Caco-2 (cell line): ENCODE measurements at regions not wholly inside any gene's neighbourhood (a gene's known extent, or its start where the extent isn't known, plus 50 kb on each side); places are given as distances from the start of the nearest gene placed in this dataset.

Experiments
- BruUV-seq: library from RNA; stranded (reverse); fragments of 400-500 nt; replicated peaks from 2 replicates; lab custom pipeline; 2021; lab: Mats Ljungman, UMichigan
- CTCF ChIA-PET: fragments of 300-600 bp; sonication (Branson Sonifier 250); formaldehyde crosslinking; loops from one replicate; lab custom pipeline; 2022; ENCODE audit warnings: antibody characterized with exemption; lab: Charles Lee
- POLR2A ChIA-PET: fragments of 300-600 bp; sonication (Branson Sonifier 250); formaldehyde crosslinking; loops from one replicate; lab custom pipeline; 2022; ENCODE audit warnings: antibody characterized with exemption; lab: Charles Lee
- DNase-seq, 2 experiments: peaks; one replicate each; pipeline versions ENCODE4 v3.0.0 to v3.0.0-alpha.2; 2020 to 2022
- H3K27me3 ChIP-seq: replicated peaks from 2 replicates; pipeline ENCODE4 v1.6.0; 2011; ENCODE audit warnings: low read length; ENCODE audit not compliant: control insufficient read depth, insufficient read depth
- H3K36me3 ChIP-seq: 2 replicates; pipeline ENCODE4 v1.5.1; 2011; ENCODE audit warnings: low read length; ENCODE audit not compliant: control insufficient read depth, insufficient read depth
- H3K4me1 ChIP-seq: fragments of 250-450 bp; sonication (Bioruptor Pico); 2 replicates; pipeline ENCODE4 v1.5.1; 2020; ENCODE audit warnings: mild to moderate bottlenecking
- H3K4me3 ChIP-seq: 2 replicates; pipeline ENCODE4 v1.5.1; 2011; ENCODE audit warnings: low read depth, mild to moderate bottlenecking, control low read depth, low read length
- H3K9me3 ChIP-seq: fragments of 250-450 bp; sonication (Bioruptor Pico); 2 replicates; pipeline ENCODE4 v1.5.1; 2020; ENCODE audit warnings: mild to moderate bottlenecking, moderate library complexity
- H3K27ac Mint-ChIP-seq: one replicate; pipeline ENCODE4 v1.8.0; 2022; ENCODE audit warnings: mixed read lengths; ENCODE audit not compliant: unreplicated experiment
- H3K27me3 Mint-ChIP-seq: one replicate; pipeline ENCODE4 v1.8.0; 2022; ENCODE audit warnings: mixed read lengths; ENCODE audit not compliant: insufficient read depth, unreplicated experiment
- H3K36me3 Mint-ChIP-seq: one replicate; pipeline ENCODE4 v1.8.0; 2022; ENCODE audit warnings: mild to moderate bottlenecking, mixed read lengths; ENCODE audit not compliant: insufficient read depth, unreplicated experiment
- H3K4me1 Mint-ChIP-seq: one replicate; pipeline ENCODE4 v1.8.0; 2022; ENCODE audit warnings: low read depth, mixed read lengths; ENCODE audit not compliant: unreplicated experiment
- H3K4me3 Mint-ChIP-seq: one replicate; pipeline ENCODE4 v1.8.0; 2022; ENCODE audit warnings: mild to moderate bottlenecking, moderate library complexity, mixed read lengths; ENCODE audit not compliant: unreplicated experiment
- H3K9me3 Mint-ChIP-seq: one replicate; pipeline ENCODE4 v1.8.0; 2022; ENCODE audit warnings: mixed read lengths; ENCODE audit not compliant: unreplicated experiment
- CTCF ChIP-seq, 2 experiments: fragments of 200-600 bp in 1 of 2; IDR thresholded peaks; 1 replicate in 1 of 2; 2 replicates in 1 of 2; pipeline versions ENCODE4 v1.5.1 to v1.8.0; 2011 to 2022; ENCODE audit warnings: antibody characterized with exemption in 1 of 2, control low read depth in 1 of 2, inconsistent platforms in 1 of 2, low read depth in 1 of 2, low read length in 1 of 2, mild to moderate bottlenecking in 1 of 2, moderate library complexity in 1 of 2; ENCODE audit not compliant: insufficient read depth in 1 of 2, severe bottlenecking in 1 of 2, unreplicated experiment in 1 of 2
- intact Hi-C: fragments of 100-400 bp; cut with micrococcal nuclease; formaldehyde crosslinking; loops from one replicate; pipeline ENCODE4 v1.10.0; 2022; ENCODE audit not compliant: unreplicated experiment

- H3K4me1 ChIP-seq, result no peaks in the 10 kb centered on the region
- H3K27me3 ChIP-seq, result no peaks in the 10 kb centered on the region
- Mint-ChIP-seq H3K4me1 (no peaks in the 10 kb centered on the region), H3K27ac (no peak overlapping the region), H3K9me3 (no peaks in the 10 kb centered on the region), H3K36me3 (no peaks in the 10 kb centered on the region), H3K27me3 (peaks cover 16% of the 10 kb centered on the region), H3K4me3 (no peak overlapping the region)
- no TSS peak for BruUV-seq
- no peak overlapping the region for H3K4me3 ChIP-seq
- POLR2A ChIA-PET, result no interaction called here
- DNase-seq, result no peak
- no peak for TF ChIP-seq CTCF (IDR thresholded peaks at IDR 0.05; ENCODE audit: insufficient read depth in 1 of 2, low read depth in 1 of 2, low read length in 1 of 2, severe bottlenecking in 1 of 2, unreplicated experiment in 1 of 2)
- intact Hi-C loops, result no loop called here
- H3K36me3 ChIP-seq, result no peaks in the 10 kb centered on the region
- CTCF ChIA-PET, result no interaction called here
- H3K9me3 ChIP-seq, result no peaks in the 10 kb centered on the region
Measured at GRCh38 chr1:229040630-229041358, 230.1 kb upstream of the RAB4A start.

- no peaks in the 10 kb centered on the region for H3K4me1 Mint-ChIP-seq
- no peaks in the 10 kb centered on the region for H3K36me3 Mint-ChIP-seq
- ChIA-PET CTCF (no interaction called here), POLR2A (no interaction called here)
- Histone ChIP-seq H3K4me3 (no peak overlapping the region), H3K27me3 (no peaks in the 10 kb centered on the region), H3K36me3 (no peaks in the 10 kb centered on the region), H3K9me3 (no peaks in the 10 kb centered on the region), H3K4me1 (no peaks in the 10 kb centered on the region)
- BruUV-seq, result no TSS peak
- no peak for TF ChIP-seq CTCF (IDR thresholded peaks at IDR 0.05; ENCODE audit: insufficient read depth in 1 of 2, low read depth in 1 of 2, low read length in 1 of 2, severe bottlenecking in 1 of 2, unreplicated experiment in 1 of 2)
- no peak for DNase-seq
- H3K27me3 Mint-ChIP-seq, result peaks cover 16% of the 10 kb centered on the region
- intact Hi-C loops, result no loop called here
- H3K4me3 Mint-ChIP-seq, result no peak overlapping the region
- no peaks in the 10 kb centered on the region for H3K9me3 Mint-ChIP-seq
- H3K27ac Mint-ChIP-seq, result no peak overlapping the region
Measured at GRCh38 chr1:229041946-229042345, 229.0 kb upstream of the RAB4A start.

GRCh38 chr1:229042482-229042881 is 228.4 kb upstream of the RAB4A start:
- no peak overlapping the region for H3K27ac Mint-ChIP-seq
- Histone ChIP-seq H3K4me1 (no peaks in the 10 kb centered on the region), H3K4me3 (no peak overlapping the region), H3K36me3 (no peaks in the 10 kb centered on the region), H3K9me3 (no peaks in the 10 kb centered on the region), H3K27me3 (no peaks in the 10 kb centered on the region)
- ChIA-PET CTCF (interaction anchor here (0.6 kb wide), 1 partner anchor 74 kb away, joined by 6 read pairs; no protein-coding TSS in a partner anchor), POLR2A (no interaction called here)
- no peak for DNase-seq
- no peaks in the 10 kb centered on the region for H3K36me3 Mint-ChIP-seq
- H3K9me3 Mint-ChIP-seq, result no peaks in the 10 kb centered on the region
- no peaks in the 10 kb centered on the region for H3K4me1 Mint-ChIP-seq
- intact Hi-C loops, result no loop called here
- TF ChIP-seq CTCF (IDR thresholded peaks at IDR 0.05; ENCODE audit: insufficient read depth in 1 of 2, low read depth in 1 of 2, low read length in 1 of 2, severe bottlenecking in 1 of 2, unreplicated experiment in 1 of 2), result no peak
- H3K4me3 Mint-ChIP-seq, result no peak overlapping the region
- peaks cover 16% of the 10 kb centered on the region for H3K27me3 Mint-ChIP-seq
- no TSS peak for BruUV-seq
